ENCODE measurements at regions not wholly inside any gene's neighbourhood (a gene's known extent, or its start where the extent isn't known, plus 50 kb on each side); places are given as distances from the start of the nearest gene placed in this dataset.

GRCh38 chrX:107298276-107298675 is 91.9 kb downstream of the DNAAF6 start:
- TF ChIP-seq CTCF (conservative IDR thresholded peaks at IDR 0.05; ENCODE audit: low read depth, low read length), result no peak
- no peak for TF ChIP-seq EZH2 (IDR thresholded peaks at IDR 0.05; ENCODE audit: borderline replicate concordance, low read depth, low read length, poor library complexity, severe bottlenecking)
